ENCODE measurements at regions not wholly inside any gene's neighbourhood (a gene's known extent, or its start where the extent isn't known, plus 50 kb on each side); places are given as distances from the start of the nearest gene placed in this dataset.

DNA sequence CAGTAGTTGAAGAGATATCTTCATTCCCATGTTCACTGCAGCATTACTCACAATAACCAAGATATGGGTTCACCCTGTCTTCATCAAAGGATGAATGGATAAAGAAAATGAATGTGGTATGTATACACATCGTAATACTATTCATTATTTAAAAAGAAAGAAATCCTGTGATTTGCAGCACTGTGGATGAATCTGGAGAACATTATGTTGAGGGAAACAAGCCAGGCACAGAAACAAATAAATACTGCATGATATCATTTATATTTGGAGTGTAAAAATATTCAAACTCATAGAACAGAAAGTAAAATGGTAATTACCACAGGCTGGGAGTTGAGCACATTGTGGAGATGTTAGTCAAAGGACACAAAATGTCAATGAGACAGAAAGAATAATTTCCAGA is 977.2 kb downstream of the AMY1C start:
- peaks cover 0 to 7% of the 10 kb centered on the region in 2 donors for H3K9me3 Mint-ChIP-seq
- no peak overlapping the region for H3K4me3 Mint-ChIP-seq
- DNase-seq (no peak), ATAC-seq (replicated peaks) (no peak)
- no peak overlapping the region for H3K27ac Mint-ChIP-seq
- H3K4me1 Mint-ChIP-seq: no peaks in the 10 kb centered on the region
- no peaks in the 10 kb centered on the region for H3K36me3 Mint-ChIP-seq
- no peaks in the 10 kb centered on the region for H3K27me3 Mint-ChIP-seq

GRCh38 chr1:104733866-104734265 is 984.2 kb downstream of the AMY1C start:
- peaks cover 0 to 3% of the 10 kb centered on the region in 2 donors for H3K9me3 Mint-ChIP-seq
- H3K4me1 Mint-ChIP-seq: no peaks in the 10 kb centered on the region
- H3K4me3 Mint-ChIP-seq: no peak overlapping the region
- no peaks in the 10 kb centered on the region for H3K27me3 Mint-ChIP-seq
- H3K36me3 Mint-ChIP-seq: no peaks in the 10 kb centered on the region
- no peak for DNase-seq
- no peak for ATAC-seq (replicated peaks)
- H3K27ac Mint-ChIP-seq: no peak overlapping the region

DNA sequence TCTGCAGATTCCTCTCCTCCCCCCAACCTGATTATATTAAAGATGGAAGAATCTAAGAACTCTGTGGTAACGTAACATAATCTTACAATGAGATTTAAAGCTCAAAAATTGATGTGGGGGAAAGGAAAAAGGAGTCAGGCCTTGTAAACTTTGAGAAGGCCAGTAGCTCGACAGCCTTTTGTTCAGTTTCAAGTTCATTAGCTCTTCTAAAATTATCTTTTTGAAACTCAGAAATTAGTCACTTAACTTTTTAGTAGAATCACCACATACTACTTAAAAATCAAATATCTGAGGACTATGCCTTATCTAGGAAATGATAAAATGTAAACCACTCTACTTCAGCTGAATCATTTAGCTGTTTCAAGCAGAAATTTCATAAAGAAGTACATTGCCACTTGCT is 996.2 kb downstream of the AMY1C start:
- Mint-ChIP-seq H3K4me3 (no peak overlapping the region), H3K36me3 (no peaks in the 10 kb centered on the region)

GRCh38 chr1:104746994-104747393 is 997.3 kb downstream of the AMY1C start:
- Mint-ChIP-seq H3K9me3 (no peaks in the 10 kb centered on the region), H3K36me3 (no peaks in the 10 kb centered on the region), H3K4me1 (no peaks in the 10 kb centered on the region), H3K27me3 (no peaks in the 10 kb centered on the region), H3K4me3 (no peak overlapping the region), H3K27ac (no peak overlapping the region)
- DNase-seq (no peak), ATAC-seq (replicated peaks) (peak in 1 of 2 donors; percentile 29)

More for the DNA sequence above, 996.2 kb downstream of the AMY1C start:
- ATAC-seq (replicated peaks) (no peak), DNase-seq (no peak)
- H3K4me1 Mint-ChIP-seq: no peaks in the 10 kb centered on the region
- no peak overlapping the region for H3K27ac Mint-ChIP-seq
- no peaks in the 10 kb centered on the region for H3K9me3 Mint-ChIP-seq
- no peaks in the 10 kb centered on the region for H3K27me3 Mint-ChIP-seq

DNA sequence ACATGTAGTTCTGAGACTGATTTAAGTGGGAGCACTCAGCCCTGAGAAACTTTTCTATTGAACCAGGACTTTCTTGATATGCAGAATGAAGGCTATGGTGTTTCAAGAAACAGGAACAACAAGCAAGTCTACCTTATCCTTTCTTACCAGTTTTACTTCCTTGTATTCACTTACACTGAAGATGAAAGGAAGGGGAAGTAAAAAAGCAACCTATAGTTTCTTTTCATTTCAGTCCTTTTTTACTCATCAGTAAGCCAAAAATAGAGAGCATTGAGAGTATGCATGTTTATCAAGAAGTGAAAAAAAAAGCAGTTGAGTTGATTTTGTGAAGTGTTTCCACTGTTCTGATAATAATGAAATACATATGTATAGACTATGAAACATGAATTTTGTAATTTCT is 1010.3 kb downstream of the AMY1C start:
- H3K4me1 Mint-ChIP-seq: peaks cover 12 to 21% of the 10 kb centered on the region in 2 donors
- peaks cover 0 to 3% of the 10 kb centered on the region in 2 donors for H3K27me3 Mint-ChIP-seq
- no peaks in the 10 kb centered on the region for H3K36me3 Mint-ChIP-seq
- no peak overlapping the region for H3K27ac Mint-ChIP-seq
- no peaks in the 10 kb centered on the region for H3K9me3 Mint-ChIP-seq
- DNase-seq (no peak), ATAC-seq (replicated peaks) (peak; percentile 97 to 98)
- H3K4me3 Mint-ChIP-seq: no peak overlapping the region

GRCh38 chr1:104761961-104762570 is 1012.4 kb downstream of the AMY1C start:
- Mint-ChIP-seq H3K4me1 (peaks cover 12 to 27% of the 10 kb centered on the region in 2 donors), H3K36me3 (no peaks in the 10 kb centered on the region), H3K4me3 (no peak overlapping the region), H3K27me3 (peaks cover 0 to 4% of the 10 kb centered on the region in 2 donors), H3K9me3 (no peaks in the 10 kb centered on the region), H3K27ac (no peak overlapping the region)
- no peak for DNase-seq
- ATAC-seq (replicated peaks): no peak

- Mint-ChIP-seq H3K4me1 (peaks cover 8 to 20% of the 10 kb centered on the region in 2 donors), H3K9me3 (no peaks in the 10 kb centered on the region), H3K36me3 (no peaks in the 10 kb centered on the region), H3K27ac (no peak overlapping the region), H3K27me3 (peaks cover 0 to 4% of the 10 kb centered on the region in 2 donors), H3K4me3 (no peak overlapping the region)
- ATAC-seq (replicated peaks) (peak; percentile 94 to 99), DNase-seq (peak; percentile 36)
Observed at GRCh38 chr1:104765085-104765484, 1015.4 kb downstream of the AMY1C start.

DNA sequence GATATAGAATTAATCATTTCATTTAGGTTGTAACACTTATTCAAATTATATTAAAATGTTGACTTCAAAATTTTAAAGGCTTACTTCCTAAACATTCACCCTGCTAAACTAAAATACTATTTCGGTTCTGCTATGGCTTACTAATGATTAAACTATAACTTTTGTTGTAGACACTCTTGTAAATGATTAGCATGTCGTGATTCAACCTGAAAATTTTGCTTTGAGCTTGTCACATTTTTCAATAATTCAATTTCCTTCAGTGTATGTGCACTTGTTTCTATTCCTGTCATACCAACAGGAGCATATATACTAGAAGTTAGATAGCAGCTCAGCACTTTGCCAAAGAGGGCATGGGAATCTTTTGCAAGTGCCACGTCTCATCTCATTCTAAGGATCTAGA is 1018.8 kb downstream of the AMY1C start:
- Mint-ChIP-seq H3K27ac (no peak overlapping the region), H3K27me3 (peaks cover 0 to 4% of the 10 kb centered on the region in 2 donors), H3K36me3 (no peaks in the 10 kb centered on the region), H3K4me1 (peaks cover 6 to 10% of the 10 kb centered on the region in 2 donors), H3K9me3 (no peaks in the 10 kb centered on the region), H3K4me3 (no peak overlapping the region)
- ATAC-seq (replicated peaks) (no peak), DNase-seq (no peak)

DNA sequence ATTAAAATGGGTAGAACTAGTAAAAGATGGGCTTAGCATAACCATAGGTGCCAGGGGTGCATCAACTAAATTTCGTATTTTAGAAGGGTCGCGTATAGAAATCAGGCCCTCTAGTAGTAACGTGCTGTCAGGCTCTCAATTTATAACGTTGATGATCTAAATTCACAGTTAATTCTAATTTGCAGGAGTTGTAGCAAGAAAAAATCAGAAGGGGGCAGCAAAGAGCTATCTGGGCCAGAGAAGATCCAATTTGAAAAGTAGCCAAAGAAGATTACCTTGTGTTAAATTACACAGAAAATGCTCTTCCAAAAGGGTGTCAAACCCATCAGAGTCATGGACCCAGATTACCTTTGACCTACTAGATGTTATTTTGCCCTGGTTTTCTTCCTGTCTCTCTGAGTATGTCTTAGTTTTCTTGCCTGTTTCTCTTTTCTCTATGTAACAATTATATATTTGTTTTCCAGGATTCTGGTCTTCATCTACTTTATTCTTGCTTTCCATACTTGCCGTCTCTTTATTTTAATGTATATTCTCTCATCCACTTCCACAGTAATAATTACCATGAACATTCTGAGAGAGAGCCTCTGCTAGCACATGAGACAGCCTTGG is 1030.9 kb downstream of the AMY1C start:
- DNase-seq: no peak
- Mint-ChIP-seq H3K36me3 (no peaks in the 10 kb centered on the region), H3K4me1 (no peaks in the 10 kb centered on the region), H3K27ac (no peak overlapping the region), H3K9me3 (no peaks in the 10 kb centered on the region), H3K4me3 (no peak overlapping the region), H3K27me3 (peaks cover 0 to 5% of the 10 kb centered on the region in 2 donors)
- peak in 1 of 2 donors; percentile 49 for ATAC-seq (replicated peaks)

- Mint-ChIP-seq H3K9me3 (no peaks in the 10 kb centered on the region), H3K4me1 (no peaks in the 10 kb centered on the region), H3K36me3 (no peaks in the 10 kb centered on the region), H3K4me3 (no peak overlapping the region), H3K27me3 (no peaks in the 10 kb centered on the region), H3K27ac (no peak overlapping the region)
- no peak for ATAC-seq (replicated peaks)
- no peak for DNase-seq
Observed at GRCh38 chr1:104785575-104786187, 1036.0 kb downstream of the AMY1C start.

DNA sequence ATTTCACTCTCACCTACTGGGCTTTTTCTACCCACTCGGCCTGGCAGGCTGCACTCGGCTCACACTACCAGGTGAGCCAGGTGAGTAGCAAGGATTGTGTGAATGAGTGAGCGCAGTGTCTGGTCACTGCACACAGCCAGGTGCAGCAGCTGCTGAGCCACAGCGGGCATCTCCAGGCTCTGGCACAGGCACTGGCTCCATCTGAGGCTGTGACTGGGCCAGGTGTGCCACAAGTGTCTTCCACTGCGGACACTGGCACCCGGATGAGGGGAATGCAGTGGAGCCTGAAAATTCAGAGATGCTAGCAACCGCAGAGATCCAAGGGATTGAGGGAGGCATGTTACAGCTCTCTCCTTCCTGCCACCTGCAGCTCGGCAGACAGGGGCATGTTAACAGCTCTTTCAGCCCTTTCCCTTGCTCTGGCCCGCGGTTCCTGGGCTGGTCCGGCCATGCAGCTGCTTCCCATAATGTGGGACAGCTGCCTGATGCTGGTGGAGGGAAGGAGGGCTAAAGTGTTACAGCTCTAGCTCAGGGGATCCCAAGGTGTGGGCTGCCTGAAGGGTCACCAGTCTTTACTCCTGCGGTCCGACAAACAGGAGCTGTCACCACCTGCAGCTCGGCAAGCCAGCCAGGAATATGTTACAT is 1038.3 kb downstream of the AMY1C start:
- DNase-seq (no peak), ATAC-seq (replicated peaks) (no peak)

GRCh38 chr1:104791030-104791429 is 1041.3 kb downstream of the AMY1C start:
- H3K4me3 Mint-ChIP-seq: no peak overlapping the region
- no peak overlapping the region for H3K27ac Mint-ChIP-seq
- H3K4me1 Mint-ChIP-seq: no peaks in the 10 kb centered on the region
- DNase-seq: no peak
- no peaks in the 10 kb centered on the region for H3K27me3 Mint-ChIP-seq
- ATAC-seq (replicated peaks): no peak
- H3K9me3 Mint-ChIP-seq: no peaks in the 10 kb centered on the region
- no peaks in the 10 kb centered on the region for H3K36me3 Mint-ChIP-seq

More for the DNA sequence above, 1038.3 kb downstream of the AMY1C start:
- H3K9me3 Mint-ChIP-seq: no peaks in the 10 kb centered on the region
- H3K36me3 Mint-ChIP-seq: no peaks in the 10 kb centered on the region
- H3K27ac Mint-ChIP-seq: no peak overlapping the region
- no peaks in the 10 kb centered on the region for H3K4me1 Mint-ChIP-seq
- H3K4me3 Mint-ChIP-seq: no peak overlapping the region
- no peaks in the 10 kb centered on the region for H3K27me3 Mint-ChIP-seq

DNA sequence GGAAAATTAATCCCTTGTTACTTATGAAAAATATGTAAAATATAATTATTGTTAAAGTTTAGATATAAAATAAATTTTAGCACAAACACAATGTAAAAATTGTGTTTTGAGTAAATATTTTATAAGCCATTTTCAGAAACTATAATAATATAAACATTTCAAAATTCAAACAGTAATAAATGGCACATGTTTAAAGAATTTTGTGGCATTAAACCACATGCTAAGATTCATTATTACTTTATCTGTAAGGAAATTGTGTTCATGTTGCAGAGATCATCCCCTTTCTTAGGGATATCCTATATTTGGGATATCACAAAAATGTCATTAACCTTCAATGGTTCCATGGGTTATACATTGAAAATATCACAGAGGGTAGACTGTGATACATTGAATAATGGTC is 1044.3 kb downstream of the AMY1C start:
- Mint-ChIP-seq H3K4me3 (no peak overlapping the region), H3K4me1 (no peaks in the 10 kb centered on the region), H3K27ac (no peak overlapping the region), H3K9me3 (no peaks in the 10 kb centered on the region), H3K27me3 (no peaks in the 10 kb centered on the region), H3K36me3 (no peaks in the 10 kb centered on the region)
- ATAC-seq (replicated peaks) (no peak), DNase-seq (no peak)

DNA sequence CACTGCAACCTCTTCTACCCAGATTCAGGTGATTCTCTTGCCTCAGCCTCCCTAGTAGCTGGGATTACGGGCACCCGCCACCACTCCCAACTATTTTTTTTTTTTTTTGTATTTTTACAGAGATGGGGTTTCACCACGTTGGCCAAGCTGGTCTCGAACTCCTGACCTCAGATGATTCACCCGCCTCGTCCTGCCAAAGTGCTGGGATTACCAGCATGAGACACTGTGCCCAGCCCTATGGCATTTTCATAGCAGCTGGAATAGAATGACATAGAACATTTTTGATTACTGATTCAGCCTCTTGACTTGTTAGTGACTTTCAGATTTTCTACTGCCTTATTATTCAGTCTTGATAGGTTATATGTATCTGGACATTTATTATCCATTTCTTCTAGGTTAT is 1046.2 kb downstream of the AMY1C start:
- Mint-ChIP-seq H3K27me3 (no peaks in the 10 kb centered on the region), H3K4me3 (no peak overlapping the region), H3K4me1 (no peaks in the 10 kb centered on the region), H3K36me3 (no peaks in the 10 kb centered on the region), H3K27ac (no peak overlapping the region), H3K9me3 (no peaks in the 10 kb centered on the region)
- DNase-seq (no peak), ATAC-seq (replicated peaks) (no peak)

DNA sequence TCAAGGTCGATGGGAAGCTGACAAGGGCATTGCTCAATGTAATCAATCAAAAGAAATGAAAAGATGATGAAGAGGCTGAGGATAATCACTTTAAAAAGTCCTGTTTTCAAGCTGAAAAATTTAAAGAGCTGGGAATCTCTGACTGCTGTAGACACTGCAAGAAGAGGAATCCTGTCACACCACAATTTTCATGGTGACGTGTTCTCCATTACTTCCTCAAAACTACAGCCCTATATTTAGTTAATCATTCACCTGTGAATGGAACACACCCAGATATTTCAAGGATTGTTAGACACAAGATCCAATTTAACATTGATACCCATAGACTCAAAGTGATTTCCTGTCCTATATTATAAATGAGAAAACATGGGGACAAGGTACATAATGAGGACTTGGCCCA is 1048.3 kb downstream of the AMY1C start:
- no peak for DNase-seq
- Mint-ChIP-seq H3K9me3 (no peaks in the 10 kb centered on the region), H3K4me1 (no peaks in the 10 kb centered on the region)

More for the DNA sequence above, 1048.3 kb downstream of the AMY1C start:
- H3K4me3 Mint-ChIP-seq: no peak overlapping the region
- no peaks in the 10 kb centered on the region for H3K36me3 Mint-ChIP-seq
- no peak for ATAC-seq (replicated peaks)
- no peak overlapping the region for H3K27ac Mint-ChIP-seq
- no peaks in the 10 kb centered on the region for H3K27me3 Mint-ChIP-seq

Data from stimulated activated naive B cell treated with anti-CD40 and anti-IgM and Interleukin-4, amounts not matched to agents 10 μg/mL and 1 μg/mL and 100 μg/mL, for 72 hours (primary cell).